Natural killer cell (primary cell): ENCODE measurements at regions not wholly inside any gene's neighbourhood (a gene's known extent, or its start where the extent isn't known, plus 50 kb on each side); places are given as distances from the start of the nearest gene placed in this dataset.

Source experiments
- ATAC-seq, 3 donors: fragments of 150-1000 bp in 2 of 3; fragments of 200-7000 bp in 1 of 3; cut with Tn5 transposase; 1 replicate in 1 of 3; 2 replicates in 2 of 3; pipeline ENCODE4 v1.10.0; 2021; ENCODE audit warnings: mild to moderate bottlenecking in 2 of 3, moderate library complexity in 2 of 3
- DNase-seq, 2 donors: peaks; one replicate each; pipeline versions ENCODE4 v3.0.0 to v3.0.0-alpha.2; 2013 to 2021; ENCODE audit warnings: mixed read lengths in 1 of 2
- H3K27ac ChIP-seq: one replicate; pipeline ENCODE4 v1.5.1; 2013; ENCODE audit warnings: mild to moderate bottlenecking, low read length
- H3K27me3 ChIP-seq: one replicate; pipeline ENCODE4 v1.6.1; 2013; ENCODE audit warnings: low read length; ENCODE audit not compliant: control insufficient read depth, insufficient read depth
- H3K36me3 ChIP-seq: one replicate; pipeline ENCODE4 v1.6.1; 2013; ENCODE audit warnings: low read length; ENCODE audit not compliant: control insufficient read depth, insufficient read depth
- H3K4me1 ChIP-seq: one replicate; pipeline ENCODE4 v1.6.1; 2013; ENCODE audit warnings: low read length; ENCODE audit not compliant: control insufficient read depth, insufficient read depth
- H3K4me3 ChIP-seq: one replicate; pipeline ENCODE4 v1.5.1; 2013; ENCODE audit warnings: low read length
- H3K9me3 ChIP-seq: one replicate; pipeline ENCODE4 v1.6.1; 2013; ENCODE audit warnings: low read length; ENCODE audit not compliant: control insufficient read depth, insufficient read depth
- H3K27ac Mint-ChIP-seq, 2 donors: one replicate each; pipeline ENCODE4 v1.8.0; 2022; ENCODE audit warnings: mild to moderate bottlenecking in 2 of 2, mixed read lengths in 2 of 2, moderate library complexity in 1 of 2
- H3K27me3 Mint-ChIP-seq, 2 donors: one replicate each; pipeline ENCODE4 v1.8.0; 2022; ENCODE audit warnings: low read depth in 2 of 2, mixed read lengths in 2 of 2
- H3K36me3 Mint-ChIP-seq: one replicate; pipeline ENCODE4 v1.8.0; 2022; ENCODE audit warnings: mixed read lengths
- H3K4me1 Mint-ChIP-seq, 2 donors: one replicate each; pipeline ENCODE4 v1.8.0; 2022; ENCODE audit warnings: mixed read lengths in 2 of 2
- H3K4me3 Mint-ChIP-seq: one replicate; pipeline ENCODE4 v1.8.0; 2022; ENCODE audit warnings: mild to moderate bottlenecking, moderate library complexity, mixed read lengths
- H3K9me3 Mint-ChIP-seq, 2 donors: one replicate each; pipeline ENCODE4 v1.8.0; 2022; ENCODE audit warnings: mixed read lengths in 2 of 2
- WGBS: methylation state at CpG from one replicate; pipeline ENCODE4 v1.1.7; 2013; ENCODE audit warnings: missing lambda C conversion rate; ENCODE audit not compliant: insufficient coverage; 5-methylcytosine and 5-hydroxymethylcytosine counted together
- intact Hi-C: fragments of 100-400 bp; cut with micrococcal nuclease; formaldehyde crosslinking; loops from one replicate; pipeline ENCODE4 v1.14.2; 2022
- TF ChIP-seq, protein P1 (sequence below): fragments of 200-600 bp; IDR thresholded peaks from one replicate; pipeline ENCODE4 v1.8.0; 2022; ENCODE audit warnings: antibody characterized with exemption

DNA sequence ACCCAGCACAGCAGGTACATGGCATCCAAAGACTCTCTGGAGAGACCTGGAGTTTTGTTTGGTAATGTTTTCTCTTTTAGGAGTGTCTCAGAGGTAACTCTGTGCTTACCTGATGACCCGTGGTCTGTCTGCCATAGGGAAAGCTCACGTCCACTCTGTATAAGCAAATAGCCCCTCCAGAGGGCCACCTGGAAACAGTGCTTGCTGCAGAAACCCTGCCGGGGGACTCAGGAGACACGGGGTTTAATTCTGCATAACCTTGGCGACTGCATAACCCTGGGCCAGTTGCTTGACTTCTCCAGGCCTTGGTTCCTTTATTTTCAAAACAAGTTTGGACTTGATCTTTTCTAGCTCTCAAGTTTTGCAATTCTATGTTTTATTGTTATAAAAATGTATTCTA, 187.2 kb upstream of the SOX1 start:
- Histone ChIP-seq H3K27me3 (no peaks in the 10 kb centered on the region), H3K36me3 (no peaks in the 10 kb centered on the region), H3K4me3 (no peak overlapping the region), H3K27ac (no peak overlapping the region), H3K4me1 (no peaks in the 10 kb centered on the region), H3K9me3 (no peaks in the 10 kb centered on the region)
- Mint-ChIP-seq H3K27me3 (peaks cover 0 to 13% of the 10 kb centered on the region in 2 donors), H3K36me3 (no peaks in the 10 kb centered on the region), H3K27ac (no peak overlapping the region), H3K4me3 (no peak overlapping the region), H3K9me3 (no peaks in the 10 kb centered on the region), H3K4me1 (no peaks in the 10 kb centered on the region)
- 62% methylated on average over 5 of the region's 5 CpGs for WGBS
- no peak for DNase-seq
- no peak for ATAC-seq
- intact Hi-C loops: no loop called here
- TF ChIP-seq, protein P1, sequence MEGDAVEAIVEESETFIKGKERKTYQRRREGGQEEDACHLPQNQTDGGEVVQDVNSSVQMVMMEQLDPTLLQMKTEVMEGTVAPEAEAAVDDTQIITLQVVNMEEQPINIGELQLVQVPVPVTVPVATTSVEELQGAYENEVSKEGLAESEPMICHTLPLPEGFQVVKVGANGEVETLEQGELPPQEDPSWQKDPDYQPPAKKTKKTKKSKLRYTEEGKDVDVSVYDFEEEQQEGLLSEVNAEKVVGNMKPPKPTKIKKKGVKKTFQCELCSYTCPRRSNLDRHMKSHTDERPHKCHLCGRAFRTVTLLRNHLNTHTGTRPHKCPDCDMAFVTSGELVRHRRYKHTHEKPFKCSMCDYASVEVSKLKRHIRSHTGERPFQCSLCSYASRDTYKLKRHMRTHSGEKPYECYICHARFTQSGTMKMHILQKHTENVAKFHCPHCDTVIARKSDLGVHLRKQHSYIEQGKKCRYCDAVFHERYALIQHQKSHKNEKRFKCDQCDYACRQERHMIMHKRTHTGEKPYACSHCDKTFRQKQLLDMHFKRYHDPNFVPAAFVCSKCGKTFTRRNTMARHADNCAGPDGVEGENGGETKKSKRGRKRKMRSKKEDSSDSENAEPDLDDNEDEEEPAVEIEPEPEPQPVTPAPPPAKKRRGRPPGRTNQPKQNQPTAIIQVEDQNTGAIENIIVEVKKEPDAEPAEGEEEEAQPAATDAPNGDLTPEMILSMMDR: no peak

DNA sequence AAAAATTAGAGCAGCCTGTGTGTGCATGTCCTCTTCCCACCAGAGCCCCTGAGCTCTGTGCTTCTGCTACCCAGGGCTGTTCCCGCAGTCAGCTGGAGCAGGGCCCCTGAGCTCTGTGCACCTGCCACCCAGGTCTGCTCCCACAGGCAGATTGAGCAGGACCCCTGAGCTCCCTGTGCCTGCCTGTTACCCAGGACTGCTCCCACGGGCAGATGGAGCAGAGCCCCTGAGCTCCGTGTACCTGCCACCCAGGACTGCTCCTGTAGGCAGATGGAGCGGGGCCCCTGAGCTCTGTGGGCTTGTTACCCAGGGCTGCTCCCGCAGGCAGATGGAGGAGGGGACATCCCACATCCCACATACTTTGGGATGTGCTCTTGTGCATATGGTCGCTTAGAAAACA, 186.8 kb upstream of the SOX1 start:
- H3K27me3 Mint-ChIP-seq: peaks cover 0 to 13% of the 10 kb centered on the region in 2 donors
- no peak overlapping the region for H3K27ac Mint-ChIP-seq
- DNase-seq: no peak
- 67% methylated on average over 6 of the region's 6 CpGs for WGBS
- H3K4me1 ChIP-seq: no peaks in the 10 kb centered on the region
- no peaks in the 10 kb centered on the region for H3K36me3 ChIP-seq
- no peaks in the 10 kb centered on the region for H3K9me3 Mint-ChIP-seq
- no peaks in the 10 kb centered on the region for H3K4me1 Mint-ChIP-seq
- H3K9me3 ChIP-seq: no peaks in the 10 kb centered on the region
- H3K27ac ChIP-seq: no peak overlapping the region
- H3K36me3 Mint-ChIP-seq: no peaks in the 10 kb centered on the region
- intact Hi-C loops: no loop called here
- no peaks in the 10 kb centered on the region for H3K27me3 ChIP-seq
- H3K4me3 ChIP-seq: no peak overlapping the region
- H3K4me3 Mint-ChIP-seq: no peak overlapping the region
- TF ChIP-seq, protein P1: no peak
- ATAC-seq: no peak

DNA sequence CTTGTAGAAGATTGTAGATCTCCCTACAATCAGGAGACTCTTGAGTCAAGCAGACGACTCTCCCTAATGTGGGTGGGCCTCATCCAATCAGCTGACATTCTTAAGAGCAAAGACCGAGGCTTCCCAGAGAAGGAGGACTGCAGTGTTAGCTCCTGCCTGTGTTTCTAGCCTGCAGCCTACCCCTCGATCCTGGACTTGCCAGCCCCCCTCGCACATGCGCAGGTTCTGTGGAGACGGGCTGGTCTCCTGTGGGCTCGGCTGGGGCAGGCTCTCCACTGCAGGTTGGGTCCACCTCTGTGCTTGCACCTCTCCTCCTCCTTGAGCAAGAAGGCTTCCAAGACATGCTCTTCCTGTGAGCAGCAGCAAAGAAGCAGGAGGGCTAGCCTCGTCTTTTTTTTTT, 185.2 kb upstream of the SOX1 start:
- TF ChIP-seq, protein P1: no peak

DNA sequence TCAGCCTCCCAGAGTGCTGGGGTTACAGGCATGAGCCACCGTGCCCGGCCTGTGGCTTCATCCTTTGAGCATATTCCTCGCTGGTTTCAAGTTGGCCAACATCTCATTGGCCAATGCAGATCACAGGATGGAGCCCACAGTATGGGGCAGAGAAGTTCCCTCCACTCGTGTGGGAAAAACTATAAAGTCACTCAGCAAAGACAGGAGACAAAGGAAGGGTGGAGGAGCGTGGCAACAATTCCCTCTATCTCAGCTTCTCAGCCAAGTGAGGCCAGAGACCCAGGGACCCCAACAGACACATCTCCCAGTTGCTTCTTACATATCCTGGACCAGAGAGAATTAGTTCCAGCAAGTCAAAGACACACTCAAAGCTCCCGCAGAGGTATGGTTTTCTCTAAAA, 184.6 kb upstream of the SOX1 start:
- Mint-ChIP-seq H3K36me3 (no peaks in the 10 kb centered on the region), H3K9me3 (no peaks in the 10 kb centered on the region), H3K27me3 (peaks cover 3 to 15% of the 10 kb centered on the region in 2 donors), H3K27ac (no peak overlapping the region), H3K4me3 (no peak overlapping the region), H3K4me1 (no peaks in the 10 kb centered on the region)
- Histone ChIP-seq H3K4me3 (no peak overlapping the region), H3K9me3 (no peaks in the 10 kb centered on the region), H3K27ac (no peak overlapping the region), H3K4me1 (no peaks in the 10 kb centered on the region), H3K36me3 (no peaks in the 10 kb centered on the region), H3K27me3 (no peaks in the 10 kb centered on the region)
- intact Hi-C loops: no loop called here
- no peak for DNase-seq
- no peak for ATAC-seq
- WGBS: 71% methylated on average over 6 of the region's 6 CpGs
- TF ChIP-seq, protein P1: no peak

More for the DNA sequence above, 185.2 kb upstream of the SOX1 start:
- H3K9me3 Mint-ChIP-seq: no peaks in the 10 kb centered on the region
- intact Hi-C loops: no loop called here
- no peaks in the 10 kb centered on the region for H3K4me1 Mint-ChIP-seq
- H3K27ac ChIP-seq: no peak overlapping the region
- DNase-seq: no peak
- no peak for ATAC-seq
- 89% methylated on average over 8 of the region's 8 CpGs for WGBS
- H3K27me3 Mint-ChIP-seq: peaks cover 0 to 13% of the 10 kb centered on the region in 2 donors
- H3K27me3 ChIP-seq: no peaks in the 10 kb centered on the region
- H3K4me3 Mint-ChIP-seq: no peak overlapping the region
- H3K36me3 ChIP-seq: no peaks in the 10 kb centered on the region
- H3K4me1 ChIP-seq: no peaks in the 10 kb centered on the region
- no peak overlapping the region for H3K27ac Mint-ChIP-seq
- H3K9me3 ChIP-seq: no peaks in the 10 kb centered on the region
- no peak overlapping the region for H3K4me3 ChIP-seq
- H3K36me3 Mint-ChIP-seq: no peaks in the 10 kb centered on the region
